ENCODE measurements at regions not wholly inside any gene's neighbourhood (a gene's known extent, or its start where the extent isn't known, plus 50 kb on each side); places are given as distances from the start of the nearest gene placed in this dataset.

DNA sequence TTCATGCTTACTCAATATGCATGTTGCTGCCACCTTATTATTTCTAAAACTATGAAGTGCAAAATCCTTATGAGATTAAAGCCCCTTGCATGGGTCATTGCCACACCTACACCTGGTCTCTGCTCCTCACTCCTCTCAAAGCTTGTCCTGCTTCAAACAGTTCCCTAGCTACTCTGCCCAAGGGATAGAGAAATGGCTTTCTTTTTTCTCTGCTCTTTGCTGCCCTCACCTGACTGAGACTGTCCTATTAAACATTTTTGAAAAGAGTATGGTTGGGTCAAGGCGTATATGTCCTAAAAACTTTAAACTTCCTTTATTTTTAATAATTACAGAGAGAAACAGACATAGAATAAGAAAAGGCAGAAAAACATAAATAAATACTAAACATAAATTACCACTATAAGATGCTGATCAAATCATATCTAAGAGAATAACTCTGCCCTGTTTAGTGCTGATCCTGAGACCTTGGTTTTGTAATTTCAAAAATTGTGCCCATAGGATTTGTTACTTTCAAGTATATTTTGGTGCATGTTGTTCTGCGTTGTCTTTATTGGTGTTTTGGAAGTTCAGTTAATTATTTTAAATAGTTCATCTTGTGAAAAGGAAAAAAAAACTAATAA, 704.9 kb upstream of the PABPC4L start:
- Mint-ChIP-seq H3K27ac (no peak overlapping the region), H3K4me1 (peaks cover 27% of the 10 kb centered on the region)
- H2AFZ ChIP-seq = no peak overlapping the region; the same call in 1 of the 2 replicates

DNA sequence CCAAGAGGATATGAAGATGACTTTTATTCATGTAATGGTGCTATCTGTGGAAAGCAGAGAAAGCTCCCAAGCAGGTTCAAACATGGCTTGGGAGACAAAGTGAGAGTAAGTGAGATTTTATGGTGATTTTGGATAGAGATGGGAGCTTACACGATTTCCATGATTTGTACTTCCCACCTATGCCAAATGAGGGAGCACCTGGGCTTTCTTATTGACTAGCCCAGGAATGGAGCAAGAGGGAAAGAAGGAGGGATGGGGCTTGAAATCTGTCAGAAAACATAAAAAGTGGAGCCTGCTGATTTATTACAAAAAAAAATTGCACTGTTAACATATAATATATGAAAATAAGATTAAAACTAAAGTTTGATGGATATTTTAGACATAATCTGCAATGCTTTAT, 703.5 kb upstream of the PABPC4L start:
- Histone ChIP-seq H3K4me2 (no peak overlapping the region), H3K4me3 (no peak overlapping the region), H3K27me3 (ENCODE audit: insufficient read depth) (no peaks in the 10 kb centered on the region), H3F3A (replicated peaks; ENCODE audit: low read depth) (no peaks in the 10 kb centered on the region), H3K27ac (ENCODE audit: low read depth) (no peak overlapping the region), H3K79me2 (replicated peaks; ENCODE audit: insufficient read depth) (no peaks in the 10 kb centered on the region), H3K36me3 (ENCODE audit: insufficient read depth) (no peaks in the 10 kb centered on the region), H3K4me1 (ENCODE audit: insufficient read depth) (peaks cover 9% of the 10 kb centered on the region), H3K9me2 (ENCODE audit: insufficient read depth) (no peaks in the 10 kb centered on the region), H4K20me1 (replicated peaks; ENCODE audit: insufficient read depth) (no peaks in the 10 kb centered on the region), H2AFZ (no peak overlapping the region)
- no peak for DNase-seq (ENCODE audit: low spot score)
- Mint-ChIP-seq H3K4me1 (peaks cover 14% of the 10 kb centered on the region), H3K9me3 (no peaks in the 10 kb centered on the region; the same call in 2 of the 3 replicates), H3K36me3 (ENCODE audit: low read depth) (no peaks in the 10 kb centered on the region), H3K4me3 (no peak overlapping the region), H3K27ac (no peak overlapping the region), H3K27me3 (ENCODE audit: insufficient read depth, low read depth, poor library complexity) (no peaks in the 10 kb centered on the region)
- ATAC-seq = no peak
- TF ChIP-seq, protein P1, sequence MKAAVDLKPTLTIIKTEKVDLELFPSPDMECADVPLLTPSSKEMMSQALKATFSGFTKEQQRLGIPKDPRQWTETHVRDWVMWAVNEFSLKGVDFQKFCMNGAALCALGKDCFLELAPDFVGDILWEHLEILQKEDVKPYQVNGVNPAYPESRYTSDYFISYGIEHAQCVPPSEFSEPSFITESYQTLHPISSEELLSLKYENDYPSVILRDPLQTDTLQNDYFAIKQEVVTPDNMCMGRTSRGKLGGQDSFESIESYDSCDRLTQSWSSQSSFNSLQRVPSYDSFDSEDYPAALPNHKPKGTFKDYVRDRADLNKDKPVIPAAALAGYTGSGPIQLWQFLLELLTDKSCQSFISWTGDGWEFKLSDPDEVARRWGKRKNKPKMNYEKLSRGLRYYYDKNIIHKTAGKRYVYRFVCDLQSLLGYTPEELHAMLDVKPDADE (IDR thresholded peaks at IDR 0.05) = no peak
- TF ChIP-seq STAT1 (IDR thresholded peaks at IDR 0.05; ENCODE audit: unreplicated experiment) (no peak), ZNF114 (CRISPR knock-in tag; IDR thresholded peaks at IDR 0.05) (no peak), CREB1 (CRISPR knock-in tag; IDR thresholded peaks at IDR 0.05; ENCODE audit: low read depth) (no peak), POLR2AphosphoS5 (IDR thresholded peaks at IDR 0.05; ENCODE audit: low read depth) (no peak), EZH2phosphoT487 (IDR thresholded peaks at IDR 0.05; ENCODE audit: unreplicated experiment) (no peak)
- TF ChIP-seq, protein P2, sequence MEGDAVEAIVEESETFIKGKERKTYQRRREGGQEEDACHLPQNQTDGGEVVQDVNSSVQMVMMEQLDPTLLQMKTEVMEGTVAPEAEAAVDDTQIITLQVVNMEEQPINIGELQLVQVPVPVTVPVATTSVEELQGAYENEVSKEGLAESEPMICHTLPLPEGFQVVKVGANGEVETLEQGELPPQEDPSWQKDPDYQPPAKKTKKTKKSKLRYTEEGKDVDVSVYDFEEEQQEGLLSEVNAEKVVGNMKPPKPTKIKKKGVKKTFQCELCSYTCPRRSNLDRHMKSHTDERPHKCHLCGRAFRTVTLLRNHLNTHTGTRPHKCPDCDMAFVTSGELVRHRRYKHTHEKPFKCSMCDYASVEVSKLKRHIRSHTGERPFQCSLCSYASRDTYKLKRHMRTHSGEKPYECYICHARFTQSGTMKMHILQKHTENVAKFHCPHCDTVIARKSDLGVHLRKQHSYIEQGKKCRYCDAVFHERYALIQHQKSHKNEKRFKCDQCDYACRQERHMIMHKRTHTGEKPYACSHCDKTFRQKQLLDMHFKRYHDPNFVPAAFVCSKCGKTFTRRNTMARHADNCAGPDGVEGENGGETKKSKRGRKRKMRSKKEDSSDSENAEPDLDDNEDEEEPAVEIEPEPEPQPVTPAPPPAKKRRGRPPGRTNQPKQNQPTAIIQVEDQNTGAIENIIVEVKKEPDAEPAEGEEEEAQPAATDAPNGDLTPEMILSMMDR (conservative IDR thresholded peaks at IDR 0.05; ENCODE audit: low read depth in 2 of 2) = peak; percentile 33 to 64
- TF ChIP-seq, protein P3, sequence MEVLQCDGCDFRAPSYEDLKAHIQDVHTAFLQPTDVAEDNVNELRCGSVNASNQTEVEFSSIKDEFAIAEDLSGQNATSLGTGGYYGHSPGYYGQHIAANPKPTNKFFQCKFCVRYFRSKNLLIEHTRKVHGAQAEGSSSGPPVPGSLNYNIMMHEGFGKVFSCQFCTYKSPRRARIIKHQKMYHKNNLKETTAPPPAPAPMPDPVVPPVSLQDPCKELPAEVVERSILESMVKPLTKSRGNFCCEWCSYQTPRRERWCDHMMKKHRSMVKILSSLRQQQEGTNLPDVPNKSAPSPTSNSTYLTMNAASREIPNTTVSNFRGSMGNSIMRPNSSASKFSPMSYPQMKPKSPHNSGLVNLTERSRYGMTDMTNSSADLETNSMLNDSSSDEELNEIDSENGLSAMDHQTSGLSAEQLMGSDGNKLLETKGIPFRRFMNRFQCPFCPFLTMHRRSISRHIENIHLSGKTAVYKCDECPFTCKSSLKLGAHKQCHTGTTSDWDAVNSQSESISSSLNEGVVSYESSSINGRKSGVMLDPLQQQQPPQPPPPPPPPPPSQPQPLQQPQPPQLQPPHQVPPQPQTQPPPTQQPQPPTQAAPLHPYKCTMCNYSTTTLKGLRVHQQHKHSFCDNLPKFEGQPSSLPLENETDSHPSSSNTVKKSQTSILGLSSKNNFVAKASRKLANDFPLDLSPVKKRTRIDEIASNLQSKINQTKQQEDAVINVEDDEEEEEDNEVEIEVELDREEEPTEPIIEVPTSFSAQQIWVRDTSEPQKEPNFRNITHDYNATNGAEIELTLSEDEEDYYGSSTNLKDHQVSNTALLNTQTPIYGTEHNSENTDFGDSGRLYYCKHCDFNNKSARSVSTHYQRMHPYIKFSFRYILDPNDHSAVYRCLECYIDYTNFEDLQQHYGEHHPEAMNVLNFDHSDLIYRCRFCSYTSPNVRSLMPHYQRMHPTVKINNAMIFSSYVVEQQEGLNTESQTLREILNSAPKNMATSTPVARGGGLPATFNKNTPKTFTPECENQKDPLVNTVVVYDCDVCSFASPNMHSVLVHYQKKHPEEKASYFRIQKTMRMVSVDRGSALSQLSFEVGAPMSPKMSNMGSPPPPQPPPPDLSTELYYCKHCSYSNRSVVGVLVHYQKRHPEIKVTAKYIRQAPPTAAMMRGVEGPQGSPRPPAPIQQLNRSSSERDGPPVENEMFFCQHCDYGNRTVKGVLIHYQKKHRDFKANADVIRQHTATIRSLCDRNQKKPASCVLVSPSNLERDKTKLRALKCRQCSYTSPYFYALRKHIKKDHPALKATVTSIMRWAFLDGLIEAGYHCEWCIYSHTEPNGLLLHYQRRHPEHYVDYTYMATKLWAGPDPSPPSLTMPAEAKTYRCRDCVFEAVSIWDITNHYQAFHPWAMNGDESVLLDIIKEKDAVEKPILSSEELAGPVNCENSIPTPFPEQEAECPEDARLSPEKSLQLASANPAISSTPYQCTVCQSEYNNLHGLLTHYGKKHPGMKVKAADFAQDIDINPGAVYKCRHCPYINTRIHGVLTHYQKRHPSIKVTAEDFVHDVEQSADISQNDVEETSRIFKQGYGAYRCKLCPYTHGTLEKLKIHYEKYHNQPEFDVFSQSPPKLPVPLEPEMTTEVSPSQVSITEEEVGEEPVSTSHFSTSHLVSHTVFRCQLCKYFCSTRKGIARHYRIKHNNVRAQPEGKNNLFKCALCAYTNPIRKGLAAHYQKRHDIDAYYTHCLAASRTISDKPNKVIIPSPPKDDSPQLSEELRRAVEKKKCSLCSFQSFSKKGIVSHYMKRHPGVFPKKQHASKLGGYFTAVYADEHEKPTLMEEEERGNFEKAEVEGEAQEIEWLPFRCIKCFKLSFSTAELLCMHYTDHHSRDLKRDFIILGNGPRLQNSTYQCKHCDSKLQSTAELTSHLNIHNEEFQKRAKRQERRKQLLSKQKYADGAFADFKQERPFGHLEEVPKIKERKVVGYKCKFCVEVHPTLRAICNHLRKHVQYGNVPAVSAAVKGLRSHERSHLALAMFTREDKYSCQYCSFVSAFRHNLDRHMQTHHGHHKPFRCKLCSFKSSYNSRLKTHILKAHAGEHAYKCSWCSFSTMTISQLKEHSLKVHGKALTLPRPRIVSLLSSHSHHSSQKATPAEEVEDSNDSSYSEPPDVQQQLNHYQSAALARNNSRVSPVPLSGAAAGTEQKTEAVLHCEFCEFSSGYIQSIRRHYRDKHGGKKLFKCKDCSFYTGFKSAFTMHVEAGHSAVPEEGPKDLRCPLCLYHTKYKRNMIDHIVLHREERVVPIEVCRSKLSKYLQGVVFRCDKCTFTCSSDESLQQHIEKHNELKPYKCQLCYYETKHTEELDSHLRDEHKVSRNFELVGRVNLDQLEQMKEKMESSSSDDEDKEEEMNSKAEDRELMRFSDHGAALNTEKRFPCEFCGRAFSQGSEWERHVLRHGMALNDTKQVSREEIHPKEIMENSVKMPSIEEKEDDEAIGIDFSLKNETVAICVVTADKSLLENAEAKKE (CRISPR knock-in tag; IDR thresholded peaks at IDR 0.05) = no peak

More for the DNA sequence above, 704.9 kb upstream of the PABPC4L start:
- no peak overlapping the region for H3K27ac ChIP-seq (ENCODE audit: low read depth)
- no peaks in the 10 kb centered on the region for H3F3A ChIP-seq (replicated peaks; ENCODE audit: low read depth)
- H3K4me3 ChIP-seq = no peak overlapping the region
- DNase-seq (ENCODE audit: low spot score) (peak; percentile 70), ATAC-seq (peak; percentile 97)
- H3K4me2 ChIP-seq = no peak overlapping the region
- no peaks in the 10 kb centered on the region for H3K79me2 ChIP-seq (replicated peaks; ENCODE audit: insufficient read depth)
- no peaks in the 10 kb centered on the region for H3K36me3 ChIP-seq (ENCODE audit: insufficient read depth)
- H3K27me3 ChIP-seq (ENCODE audit: insufficient read depth) = no peaks in the 10 kb centered on the region
- no peaks in the 10 kb centered on the region for H3K27me3 Mint-ChIP-seq (ENCODE audit: insufficient read depth, low read depth, poor library complexity)
- H4K20me1 ChIP-seq (replicated peaks; ENCODE audit: insufficient read depth) = no peaks in the 10 kb centered on the region
- no peaks in the 10 kb centered on the region; the same call in 2 of the 3 replicates for H3K9me3 Mint-ChIP-seq
- H3K4me1 ChIP-seq (ENCODE audit: insufficient read depth) = peaks cover 23% of the 10 kb centered on the region
- no peaks in the 10 kb centered on the region for H3K36me3 Mint-ChIP-seq (ENCODE audit: low read depth)
- no peak for TF ChIP-seq EZH2phosphoT487 (IDR thresholded peaks at IDR 0.05; ENCODE audit: unreplicated experiment)
- TF ChIP-seq, protein P2 (conservative IDR thresholded peaks at IDR 0.05; ENCODE audit: low read depth in 2 of 2) = peak; percentile 66 to 73
- no peak overlapping the region for H3K4me3 Mint-ChIP-seq
- H3K9me2 ChIP-seq (ENCODE audit: insufficient read depth) = no peaks in the 10 kb centered on the region
